H1 (cell line): ENCODE measurements at regions not wholly inside any gene's neighbourhood (a gene's known extent, or its start where the extent isn't known, plus 50 kb on each side); places are given as distances from the start of the nearest gene placed in this dataset.

Source experiments
- CBX5 ChIP-seq: fragments of 300-800, 300-1000 bp; sonication (generic); IDR thresholded peaks from 2 replicates; pipeline ENCODE4 v1.7.1; 2016; ENCODE audit warnings: antibody characterized with exemption, low read length, low read depth
- HDAC2 ChIP-seq, 2 experiments: fragments of 300-600 bp in 1 of 2; sonication (generic) in 1 of 2; IDR thresholded peaks; 2 replicates each; pipeline ENCODE4 v1.6.1; 2011 to 2012; ENCODE audit warnings: low read depth in 2 of 2, low read length in 2 of 2, mild to moderate bottlenecking in 2 of 2, moderate library complexity in 2 of 2, borderline replicate concordance in 1 of 2, inconsistent platforms in 1 of 2
- KDM1A ChIP-seq: fragments of 200-600, 300-600 bp; sonication (generic); IDR thresholded peaks from 2 replicates; pipeline ENCODE4 v1.7.1; 2016; ENCODE audit warnings: mild to moderate bottlenecking, low read length, borderline replicate concordance
- SUZ12 ChIP-seq: fragments of 200-600 bp; sonication (generic); IDR thresholded peaks from 2 replicates; pipeline ENCODE4 v1.6.1; 2012; ENCODE audit warnings: mild to moderate bottlenecking, inconsistent platforms, low read length, moderate library complexity, mixed read lengths

DNA sequence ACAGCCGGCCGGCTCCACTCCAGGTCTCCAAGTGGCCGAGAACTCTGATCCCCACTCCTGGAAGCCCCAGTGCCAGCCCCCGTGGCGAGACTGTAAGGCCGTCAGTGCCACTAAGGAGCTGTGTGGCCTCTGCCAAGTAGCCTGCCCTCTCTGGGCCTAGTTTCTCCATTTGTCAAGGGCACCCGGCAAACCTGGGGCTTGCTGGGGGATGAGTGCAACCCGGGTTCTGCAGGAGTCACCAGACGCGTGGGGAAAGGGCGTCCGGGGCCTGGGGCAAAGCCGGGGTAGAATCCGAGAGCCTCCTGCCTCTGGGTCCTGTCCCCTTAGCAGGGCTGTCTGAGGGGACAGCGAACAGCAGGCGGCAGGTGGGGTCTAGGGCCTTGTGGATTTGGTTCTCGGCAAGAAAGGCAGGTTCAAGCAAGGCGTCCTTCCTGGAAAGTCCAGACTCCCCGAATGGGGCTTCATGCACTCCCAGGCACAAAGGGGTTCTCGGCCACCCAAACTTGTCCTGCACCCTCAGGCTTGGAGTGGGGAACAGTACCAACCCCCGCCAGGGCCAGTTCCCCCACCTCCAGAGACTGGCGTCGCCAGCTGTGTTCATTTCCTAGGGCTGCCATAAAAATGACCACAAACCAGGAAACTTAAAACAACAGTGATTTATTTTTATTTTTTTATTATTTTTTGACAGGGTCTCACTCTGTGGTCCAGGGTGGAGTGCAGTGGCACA, 56.0 kb downstream of the NCOR2 start (continued):
- TF ChIP-seq HDAC2 (IDR thresholded peaks at IDR 0.05; ENCODE audit: borderline replicate concordance in 1 of 2, low read depth in 2 of 2, low read length in 2 of 2) (no peak), KDM1A (no peak), CBX5 (no peak), SUZ12 (no peak)
